Skeletal muscle cell (primary cell): ENCODE measurements at regions not wholly inside any gene's neighbourhood (a gene's known extent, or its start where the extent isn't known, plus 50 kb on each side); places are given as distances from the start of the nearest gene placed in this dataset.
A peak's percentile ranks its signal among the peaks of the same experiment; 100 is the strongest.

Experiments
- DNase-seq: peaks from one replicate; pipeline ENCODE4 v3.0.0-alpha.2; 2010; ENCODE audit warnings: low read depth
- H3K4me3 ChIP-seq: 2 replicates; pipeline ENCODE4 v1.5.1; 2011; ENCODE audit warnings: low read depth, mild to moderate bottlenecking, control low read depth, low read length, moderate library complexity

DNA sequence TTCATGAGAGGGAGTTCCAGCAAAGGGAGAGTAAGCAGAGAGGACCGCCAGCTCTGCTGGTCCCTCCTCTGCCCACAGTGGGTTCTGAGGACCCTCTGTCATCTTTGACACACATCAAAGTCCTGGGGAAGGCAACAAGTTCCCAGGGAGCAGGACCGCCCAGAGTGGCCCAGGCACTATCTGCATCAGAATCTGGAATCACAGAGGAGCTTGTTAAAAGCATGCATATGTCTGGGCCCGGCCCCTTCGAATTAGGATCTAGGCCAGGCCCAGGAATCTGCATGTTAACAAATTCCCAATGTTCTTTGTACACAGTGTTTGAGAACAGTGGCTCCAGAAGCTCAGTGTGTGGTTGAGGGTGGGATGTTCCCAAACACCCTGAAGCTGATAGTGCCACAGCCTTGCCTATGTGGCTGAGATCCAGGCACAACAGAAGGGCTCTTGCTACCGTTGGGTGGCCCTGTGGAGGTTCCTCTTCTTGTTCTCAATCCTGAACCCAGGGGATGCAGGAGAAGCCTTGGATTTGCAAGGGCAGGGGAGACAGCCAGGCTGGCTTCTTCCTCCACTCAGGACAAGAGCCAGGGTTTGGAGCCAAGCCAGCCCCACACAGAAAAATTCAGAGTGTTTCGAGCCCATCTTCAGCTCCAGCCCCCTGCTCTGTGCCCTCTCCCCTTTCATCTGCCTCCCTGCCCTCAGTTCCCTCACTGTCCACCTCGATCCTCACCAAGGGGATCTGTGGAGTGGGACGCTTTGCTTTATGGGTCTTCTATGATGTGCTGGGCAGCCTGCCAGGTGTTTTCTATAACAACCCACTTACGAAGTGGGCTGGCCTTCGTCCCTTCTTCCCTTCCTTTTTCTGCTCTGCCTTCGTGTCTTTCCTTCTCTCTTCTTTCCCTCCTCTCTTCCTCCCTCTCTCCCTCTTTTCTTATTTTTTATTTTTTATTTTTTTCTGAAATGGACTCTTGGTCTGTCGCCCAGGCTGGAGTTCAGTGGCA is 129.0 kb upstream of the TMPRSS2 start:
- no peak for DNase-seq

GRCh38 chr21:41635874-41636273 is 127.9 kb upstream of the TMPRSS2 start:
- no peak for DNase-seq
- H3K4me3 ChIP-seq, result no peak overlapping the region

More for the DNA sequence above, 129.0 kb upstream of the TMPRSS2 start:
- H3K4me3 ChIP-seq, result no peak overlapping the region

GRCh38 chr21:41634858-41635257 is 126.9 kb upstream of the TMPRSS2 start:
- DNase-seq, result peak; percentile 54
- H3K4me3 ChIP-seq, result no peak overlapping the region

- no peak overlapping the region for H3K4me3 ChIP-seq
- DNase-seq, result no peak
Observed at GRCh38 chr21:41634211-41634694, 126.3 kb upstream of the TMPRSS2 start.

- no peak overlapping the region for H3K4me3 ChIP-seq
- no peak for DNase-seq
Observed at GRCh38 chr21:41633627-41634026, 125.7 kb upstream of the TMPRSS2 start.

- no peak for DNase-seq
- H3K4me3 ChIP-seq, result no peak overlapping the region
Observed at GRCh38 chr21:41632748-41633475, 125.0 kb upstream of the TMPRSS2 start.

DNA sequence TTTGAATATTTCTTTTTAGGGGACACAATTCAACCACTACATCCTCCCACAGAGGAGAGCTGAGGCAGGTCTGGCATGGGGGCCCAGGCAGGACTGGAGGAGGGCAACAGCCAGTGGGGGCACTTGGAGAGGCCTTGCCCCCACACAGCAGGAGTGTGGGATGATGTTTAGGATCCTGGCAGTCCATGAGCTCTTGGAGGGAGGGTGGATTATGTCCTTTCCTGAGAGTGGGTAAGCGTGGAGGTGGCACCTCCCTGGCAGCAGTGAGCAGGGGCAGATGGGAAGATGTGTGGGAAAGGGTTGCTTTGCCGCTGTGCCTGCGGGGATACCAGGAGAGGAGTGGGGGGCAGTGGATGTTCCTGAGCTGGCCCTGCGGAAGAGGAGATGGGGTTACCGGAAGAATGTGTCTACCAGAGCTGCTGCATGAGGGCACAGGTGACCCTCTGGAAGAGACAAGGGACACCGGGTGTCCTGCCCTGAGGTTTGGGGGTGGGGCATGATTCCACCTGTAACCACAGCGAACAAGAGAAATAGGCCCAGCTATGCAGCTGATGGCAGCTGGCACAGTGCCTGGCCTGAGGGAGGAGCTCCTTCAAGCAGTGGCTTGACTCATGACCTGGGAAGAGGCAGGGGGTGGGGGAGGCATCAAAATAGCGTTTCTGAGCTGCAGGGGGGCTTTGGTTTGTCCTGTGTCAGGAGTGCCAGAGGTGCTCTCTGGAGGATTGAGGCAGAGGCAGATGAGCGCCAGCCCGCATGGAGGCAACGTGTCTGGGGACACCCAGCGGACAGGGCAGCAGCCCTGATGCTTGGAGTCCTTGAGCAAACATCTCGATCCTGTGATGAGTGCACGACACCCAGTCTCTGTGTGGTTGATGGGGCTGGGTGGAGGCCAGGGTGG is 123.9 kb upstream of the TMPRSS2 start:
- no peak overlapping the region for H3K4me3 ChIP-seq
- no peak for DNase-seq

DNA sequence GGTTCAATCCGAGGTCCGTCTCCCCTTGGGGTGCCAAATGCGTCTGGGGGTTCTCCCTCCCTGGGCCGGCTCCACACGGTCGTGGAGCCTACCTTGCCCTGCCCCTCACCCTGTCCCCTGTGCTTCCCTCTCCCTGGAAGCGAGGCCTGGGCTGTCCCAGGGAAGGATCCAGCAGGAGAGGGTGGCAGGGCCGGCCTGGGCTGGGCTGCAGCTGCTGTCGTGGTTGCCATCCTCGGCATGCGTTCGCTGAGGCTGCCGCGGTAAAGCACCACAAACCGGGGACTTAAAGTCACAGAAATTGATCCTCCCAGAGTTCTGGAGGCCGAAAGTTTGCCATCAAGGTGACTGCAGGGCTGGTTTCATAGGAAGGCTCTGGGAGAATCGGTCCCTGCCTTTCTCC is 123.0 kb upstream of the TMPRSS2 start:
- H3K4me3 ChIP-seq, result no peak overlapping the region
- DNase-seq, result no peak

DNA sequence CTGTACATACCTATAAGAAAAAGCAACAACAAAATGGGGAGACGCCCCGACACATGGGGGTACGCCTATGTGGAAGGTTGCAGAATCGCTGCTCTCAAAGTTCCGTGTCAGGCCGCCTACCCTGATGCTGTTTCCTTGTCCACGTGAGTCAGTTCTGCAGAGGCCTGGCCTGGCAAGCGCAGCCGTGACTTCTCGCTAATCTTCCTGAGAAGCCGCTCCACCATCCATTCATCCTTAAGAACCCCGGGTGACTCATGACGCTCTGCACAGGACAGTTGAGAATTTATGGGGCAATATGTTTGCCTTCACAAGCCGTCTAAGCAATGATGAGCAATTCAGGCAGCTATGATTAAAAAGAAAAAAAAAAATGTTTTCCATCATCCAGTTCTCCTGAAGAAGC is 122.3 kb upstream of the TMPRSS2 start:
- H3K4me3 ChIP-seq, result no peak overlapping the region
- peak; percentile 100 for DNase-seq

DNA sequence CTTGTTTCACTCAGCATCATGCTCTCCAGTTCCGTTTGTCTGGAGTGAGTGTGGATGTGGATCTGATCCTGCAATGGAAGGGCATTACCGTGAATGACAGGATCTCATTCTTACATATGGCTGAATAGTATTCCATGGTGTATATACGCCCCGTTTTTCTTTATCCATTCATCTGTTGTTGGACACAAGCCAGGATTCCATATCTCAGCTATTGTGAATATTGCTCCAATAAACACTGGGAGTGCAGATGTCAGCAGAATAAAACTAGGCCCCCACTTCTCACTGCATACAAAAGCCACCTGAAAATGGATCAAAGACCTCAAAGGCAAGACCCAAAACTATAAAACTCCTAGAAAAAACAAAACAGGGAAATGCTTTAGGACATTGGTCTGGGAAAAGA is 120.3 kb upstream of the TMPRSS2 start:
- DNase-seq, result no peak
- H3K4me3 ChIP-seq, result no peak overlapping the region

DNA sequence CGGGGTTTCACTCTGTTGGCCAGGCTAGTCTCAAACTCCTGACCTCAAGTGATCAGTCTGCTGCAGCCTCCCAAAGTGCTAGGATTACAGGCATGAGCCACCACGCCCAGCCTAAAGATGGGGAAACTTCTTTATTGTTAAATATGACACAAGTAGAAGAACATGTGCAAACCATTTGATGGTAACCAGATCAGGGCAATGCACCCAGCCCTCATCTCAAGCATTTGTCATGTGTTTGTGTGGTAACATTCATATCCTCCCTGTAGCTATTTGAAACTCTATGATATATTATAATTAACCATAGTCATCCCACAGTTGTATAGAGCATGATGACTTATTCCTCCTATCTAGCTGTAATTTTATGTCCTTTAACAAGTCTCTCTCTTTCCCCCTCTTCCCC is 119.5 kb upstream of the TMPRSS2 start:
- DNase-seq, result peak; percentile 68

DNA sequence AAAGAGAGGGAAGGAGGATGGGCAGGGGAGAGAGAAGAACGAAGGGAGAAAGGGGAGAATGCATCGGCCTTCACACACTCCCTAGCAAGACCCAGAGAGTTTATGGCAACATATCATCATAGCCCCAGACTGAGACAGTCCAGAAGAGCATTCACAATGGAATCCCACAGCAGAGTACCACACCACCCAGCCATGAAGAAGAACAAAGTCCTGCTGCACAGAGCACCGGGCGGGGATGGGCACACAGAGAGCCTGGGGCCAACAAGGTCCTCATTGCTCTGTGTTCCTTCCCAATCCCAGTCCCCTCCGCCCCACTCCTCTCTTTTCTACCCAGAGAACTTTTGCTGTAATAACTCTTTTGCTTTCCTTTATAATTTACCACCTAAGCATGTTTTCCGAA is 118.1 kb upstream of the TMPRSS2 start:
- DNase-seq, result no peak
- no peak overlapping the region for H3K4me3 ChIP-seq

More for the DNA sequence above, 119.5 kb upstream of the TMPRSS2 start:
- no peak overlapping the region for H3K4me3 ChIP-seq

DNA sequence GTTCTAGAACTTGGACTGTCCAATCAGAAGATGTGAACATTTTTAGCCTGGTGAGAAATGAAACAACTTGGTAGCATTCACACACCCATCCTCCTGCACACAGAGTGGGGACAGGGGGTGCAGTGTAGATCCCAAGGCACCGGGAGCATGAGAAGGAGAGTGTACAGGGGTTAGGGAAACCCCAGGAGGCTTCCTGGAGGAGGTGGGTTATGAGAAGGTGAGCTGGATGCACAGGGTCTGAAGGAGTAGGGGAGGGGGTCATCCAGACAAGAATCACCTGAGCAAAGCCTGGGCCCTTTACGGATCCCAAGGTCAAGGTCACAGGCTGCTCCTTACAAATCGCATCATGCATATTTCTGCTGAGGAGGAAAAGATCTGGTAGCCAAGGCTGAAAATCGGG is 117.5 kb upstream of the TMPRSS2 start:
- no peak overlapping the region for H3K4me3 ChIP-seq
- no peak for DNase-seq

- DNase-seq, result no peak
- no peak overlapping the region for H3K4me3 ChIP-seq
Observed at GRCh38 chr21:41624674-41625310, 116.8 kb upstream of the TMPRSS2 start.

- no peak overlapping the region for H3K4me3 ChIP-seq
- DNase-seq, result no peak
Observed at GRCh38 chr21:41623945-41624344, 116.0 kb upstream of the TMPRSS2 start.

- no peak for DNase-seq
- no peak overlapping the region for H3K4me3 ChIP-seq
Observed at GRCh38 chr21:41622831-41623548, 115.0 kb upstream of the TMPRSS2 start.

- H3K4me3 ChIP-seq, result no peak overlapping the region
- DNase-seq, result no peak
Observed at GRCh38 chr21:41622201-41622600, 114.2 kb upstream of the TMPRSS2 start.

- no peak for DNase-seq
- no peak overlapping the region for H3K4me3 ChIP-seq
Observed at GRCh38 chr21:41621513-41621912, 113.6 kb upstream of the TMPRSS2 start.
